GM12878 (cell line): ENCODE measurements at regions not wholly inside any gene's neighbourhood (a gene's known extent, or its start where the extent isn't known, plus 50 kb on each side); places are given as distances from the start of the nearest gene placed in this dataset.

ENCODE experiments used
- ATAC-seq: fragments of 200-7000 bp; cut with Tn5 transposase; 3 replicates; pipeline ENCODE4 v1.9.1; 2020; ENCODE audit warnings: mild to moderate bottlenecking, moderate library complexity
- BruUV-seq: library from RNA; stranded (reverse); fragments of 400-500 nt; replicated peaks from 2 replicates; lab custom pipeline; 2021; lab: Mats Ljungman, UMichigan
- CTCF ChIA-PET: fragments of 300-600 bp; sonication (Branson Sonifier 250); formaldehyde crosslinking; extraction: SDS; loops from one replicate; lab custom pipeline; 2021; ENCODE audit warnings: inconsistent platforms; lab: Yijun Ruan, JAX
- POLR2A ChIA-PET: fragments of 350-600 bp; formaldehyde crosslinking; extraction: SDS; loops from one replicate; lab custom pipeline; 2021; ENCODE audit warnings: inconsistent platforms; lab: Charles Lee
- RAD21 ChIA-PET: fragments of 300-600 bp; sonication (Branson Sonifier 250); formaldehyde crosslinking; loops from one replicate; lab custom pipeline; 2023; ENCODE audit warnings: antibody characterized with exemption; ENCODE audit not compliant: unreplicated experiment; lab: Charles Lee
- SMC1A ChIA-PET: fragments of 300-600 bp; sonication (Branson Sonifier 250); formaldehyde crosslinking; loops from one replicate; lab custom pipeline; 2023; ENCODE audit not compliant: unreplicated experiment, uncharacterized antibody; lab: Charles Lee
- DNase-seq: peaks from one replicate; pipeline ENCODE4 v3.0.0-alpha.2; 2011; ENCODE audit warnings: low read depth, low spot score
- FAIRE-seq: peaks from 3 replicates; lab custom pipeline; 2011; peaks lifted over from hg19 to GRCh38; lab: Jason Lieb, UNC
- H2AFZ ChIP-seq: 2 replicates; pipeline ENCODE4 v1.6.0; 2011; ENCODE audit warnings: low read depth, low read length, control low read depth; ENCODE audit not compliant: control insufficient read depth
- H3K27ac ChIP-seq: 2 replicates; pipeline ENCODE4 v1.5.1; 2011; ENCODE audit warnings: control low read depth; ENCODE audit not compliant: control insufficient read depth, insufficient read depth
- H3K27me3 ChIP-seq, 2 experiments: replicated peaks in 1 of 2; 2 replicates each; pipeline versions ENCODE4 v1.6.0 to v1.6.1; 2011; ENCODE audit warnings: low read length in 1 of 2; ENCODE audit not compliant: control insufficient read depth in 2 of 2, insufficient read depth in 2 of 2
- H3K36me3 ChIP-seq, 2 experiments: 2 replicates each; pipeline ENCODE4 v1.5.1; 2011; ENCODE audit warnings: low read length in 1 of 2; ENCODE audit not compliant: control insufficient read depth in 2 of 2, insufficient read depth in 2 of 2
- H3K4me1 ChIP-seq: 2 replicates; pipeline ENCODE4 v1.6.1; 2011; ENCODE audit warnings: mild to moderate bottlenecking, low read length, moderate library complexity, mixed read lengths; ENCODE audit not compliant: control insufficient read depth, insufficient read depth
- H3K4me2 ChIP-seq: 2 replicates; pipeline ENCODE4 v1.6.0; 2011; ENCODE audit warnings: control low read depth; ENCODE audit not compliant: control insufficient read depth, insufficient read depth
- H3K4me3 ChIP-seq: fragments of 200-600 bp; sonication (generic); 2 replicates; pipeline ENCODE4 v1.5.1; 2016
- H3K79me2 ChIP-seq: 2 replicates; pipeline ENCODE4 v1.6.0; 2011; ENCODE audit warnings: low read length; ENCODE audit not compliant: control insufficient read depth, insufficient read depth
- H3K9ac ChIP-seq: 2 replicates; pipeline ENCODE4 v1.8.0; 2011; ENCODE audit warnings: low read length, control low read depth, mixed read lengths; ENCODE audit not compliant: control insufficient read depth, insufficient read depth
- H3K9me3 ChIP-seq: replicated peaks from 3 replicates; pipeline ENCODE4 v1.5.1; 2011; ENCODE audit warnings: mild to moderate bottlenecking, low read length; ENCODE audit not compliant: control insufficient read depth, insufficient read depth
- H4K20me1 ChIP-seq: 2 replicates; pipeline ENCODE4 v1.6.0; 2011; ENCODE audit not compliant: control insufficient read depth, insufficient read depth
- ATF7 ChIP-seq: fragments of 450-650 bp; IDR thresholded peaks from 2 replicates; pipeline ENCODE4 v1.6.1; 2016; ENCODE audit warnings: low read depth, mild to moderate bottlenecking
- CREM ChIP-seq: IDR thresholded peaks from 2 replicates; pipeline ENCODE4 v1.6.1; 2014; ENCODE audit warnings: antibody characterized with exemption, low read depth
- ESRRA ChIP-seq: IDR thresholded peaks from 2 replicates; pipeline ENCODE4 v1.6.1; 2012; ENCODE audit warnings: mild to moderate bottlenecking, low read length, improper control_type of control experiment
- EZH2 ChIP-seq: IDR thresholded peaks from 2 replicates; pipeline ENCODE4 v1.6.1; 2012; ENCODE audit warnings: low read depth, mild to moderate bottlenecking, control low read depth, inconsistent platforms, low read length, borderline replicate concordance; ENCODE audit not compliant: control insufficient read depth
- HCFC1 ChIP-seq: fragments of 150-350 bp; IDR thresholded peaks from 2 replicates; pipeline ENCODE4 v1.6.1; 2014; ENCODE audit warnings: low read length
- KDM1A ChIP-seq: fragments of 200-600 bp; sonication (generic); IDR thresholded peaks from 2 replicates; pipeline ENCODE4 v1.6.1; 2016; ENCODE audit warnings: borderline replicate concordance
- NFXL1 ChIP-seq: fragments of 450-650 bp; IDR thresholded peaks from 2 replicates; pipeline ENCODE4 v1.6.1; 2017; ENCODE audit warnings: antibody characterized with exemption, mild to moderate bottlenecking, borderline replicate concordance
- POLR2AphosphoS2 ChIP-seq: IDR thresholded peaks from 2 replicates; pipeline ENCODE4 v1.6.1; 2011; ENCODE audit warnings: low read depth, mild to moderate bottlenecking, low read length, improper control_type of control experiment, moderate library complexity
- STAT1 ChIP-seq: fragments of 450-650 bp; conservative IDR thresholded peaks from 2 replicates; pipeline ENCODE4 v1.6.1; 2014; ENCODE audit warnings: antibody characterized with exemption, mild to moderate bottlenecking
- TBL1XR1 ChIP-seq: IDR thresholded peaks from 2 replicates; pipeline ENCODE4 v1.6.1; 2012; ENCODE audit warnings: low read depth, low read length, improper control_type of control experiment
- ZBED1 ChIP-seq: IDR thresholded peaks from 2 replicates; pipeline ENCODE4 v1.6.1; 2016; ENCODE audit warnings: borderline replicate concordance
- ZNF207 ChIP-seq: fragments of 450-650 bp; IDR thresholded peaks from 2 replicates; pipeline ENCODE4 v1.6.1; 2014; ENCODE audit warnings: antibody characterized with exemption, mild to moderate bottlenecking, borderline replicate concordance
- WGBS: methylation state at CpG from one replicate; pipeline ENCODE4 v1.1.6; 2016; ENCODE audit warnings: low lambda C conversion rate; ENCODE audit not compliant: insufficient replicate concordance, insufficient coverage; ENCODE audit errors: missing lambda C conversion rate; 5-methylcytosine and 5-hydroxymethylcytosine counted together
- in situ Hi-C: fragments of 300-500 bp; cut with MboI; formaldehyde crosslinking; loops from 9 replicates; pipeline ENCODE4 v1.14.3; 2018; ENCODE audit warnings: mixed read lengths
- intact Hi-C: fragments of 100-400 bp; cut with micrococcal nuclease; formaldehyde crosslinking; loops from one replicate; pipeline ENCODE4 v1.14.2; 2022; ENCODE audit not compliant: unreplicated experiment
- TF ChIP-seq, protein P1 (sequence below): IDR thresholded peaks from 2 replicates; pipeline ENCODE4 v1.6.1; 2012; ENCODE audit warnings: low read length, inconsistent platforms

DNA sequence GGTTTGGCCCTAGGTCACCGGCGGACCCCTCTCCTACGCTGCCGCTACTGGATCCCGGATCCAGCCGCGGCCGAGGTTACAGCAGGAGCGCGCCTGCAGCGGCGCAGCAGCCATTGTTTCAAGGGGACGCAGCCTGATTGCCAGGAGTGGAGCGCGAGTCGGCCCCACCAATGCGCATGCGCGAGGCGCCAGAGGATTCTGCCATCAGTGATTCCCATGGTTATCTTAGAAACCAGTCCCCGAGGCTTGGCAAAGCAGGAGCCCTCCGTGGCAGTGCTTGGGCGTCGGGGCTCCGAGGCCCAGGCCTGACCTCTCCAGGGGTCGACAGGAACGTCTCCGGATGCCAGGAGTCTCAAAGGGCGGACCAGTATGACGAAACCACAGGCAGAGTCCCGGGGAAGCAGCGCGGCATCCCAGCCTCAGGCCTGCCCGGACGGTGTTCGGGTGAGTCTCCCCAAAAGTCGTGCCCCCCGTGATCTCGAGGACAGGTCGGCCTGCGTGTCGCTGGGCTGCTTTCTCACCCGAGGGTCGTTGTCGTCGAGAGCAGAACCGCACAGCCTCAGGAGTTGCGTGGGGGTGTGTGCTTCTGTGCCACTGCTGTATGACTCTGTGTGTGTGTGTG lies 608.5 kb downstream of the KCNJ18 start:
- ChIA-PET RAD21 (no interaction called here), POLR2A (no interaction called here)
- Histone ChIP-seq H3K4me1 (no peaks in the 10 kb centered on the region), H3K9me3 (no peaks in the 10 kb centered on the region; the same call in 2 of the 3 replicates), H2AFZ (no peak overlapping the region)
- TF ChIP-seq, protein P1, sequence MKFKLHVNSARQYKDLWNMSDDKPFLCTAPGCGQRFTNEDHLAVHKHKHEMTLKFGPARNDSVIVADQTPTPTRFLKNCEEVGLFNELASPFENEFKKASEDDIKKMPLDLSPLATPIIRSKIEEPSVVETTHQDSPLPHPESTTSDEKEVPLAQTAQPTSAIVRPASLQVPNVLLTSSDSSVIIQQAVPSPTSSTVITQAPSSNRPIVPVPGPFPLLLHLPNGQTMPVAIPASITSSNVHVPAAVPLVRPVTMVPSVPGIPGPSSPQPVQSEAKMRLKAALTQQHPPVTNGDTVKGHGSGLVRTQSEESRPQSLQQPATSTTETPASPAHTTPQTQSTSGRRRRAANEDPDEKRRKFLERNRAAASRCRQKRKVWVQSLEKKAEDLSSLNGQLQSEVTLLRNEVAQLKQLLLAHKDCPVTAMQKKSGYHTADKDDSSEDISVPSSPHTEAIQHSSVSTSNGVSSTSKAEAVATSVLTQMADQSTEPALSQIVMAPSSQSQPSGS, result no peak
- TF ChIP-seq STAT1 (no peak), POLR2AphosphoS2 (no peak), ZNF207 (no peak), NFXL1 (no peak), ATF7 (no peak), TBL1XR1 (no peak), CREM (no peak), HCFC1 (no peak), EZH2 (no peak), ESRRA (no peak), KDM1A (no peak), ZBED1 (no peak)
- TF ChIP-seq, all 136 proteins: peak for 0
- Histone ChIP-seq H4K20me1 (no peaks in the 10 kb centered on the region), H3K4me3 (no peak overlapping the region), H3K9ac (no peak overlapping the region), H3K27ac (no peak overlapping the region), H3K79me2 (no peaks in the 10 kb centered on the region), H3K27me3 (no peaks in the 10 kb centered on the region), H3K36me3 (no peaks in the 10 kb centered on the region), H3K4me2 (no peak overlapping the region)
- ChIA-PET SMC1A (no interaction called here), CTCF (no interaction called here)
- intact Hi-C loops (no loop called here), in situ Hi-C loops (loop anchor here (10.0 to 25.0 kb wide), 4 partner anchors 186 to 1006 kb away; no protein-coding TSS in a partner anchor)
- FAIRE-seq, result no peak
- BruUV-seq, result no TSS peak
- no peak for ATAC-seq
- no peak for DNase-seq
- WGBS, result 73% methylated on average over 46 of the region's 48 CpGs
